ENCODE measurements at regions not wholly inside any gene's neighbourhood (a gene's known extent, or its start where the extent isn't known, plus 50 kb on each side); places are given as distances from the start of the nearest gene placed in this dataset.

DNA sequence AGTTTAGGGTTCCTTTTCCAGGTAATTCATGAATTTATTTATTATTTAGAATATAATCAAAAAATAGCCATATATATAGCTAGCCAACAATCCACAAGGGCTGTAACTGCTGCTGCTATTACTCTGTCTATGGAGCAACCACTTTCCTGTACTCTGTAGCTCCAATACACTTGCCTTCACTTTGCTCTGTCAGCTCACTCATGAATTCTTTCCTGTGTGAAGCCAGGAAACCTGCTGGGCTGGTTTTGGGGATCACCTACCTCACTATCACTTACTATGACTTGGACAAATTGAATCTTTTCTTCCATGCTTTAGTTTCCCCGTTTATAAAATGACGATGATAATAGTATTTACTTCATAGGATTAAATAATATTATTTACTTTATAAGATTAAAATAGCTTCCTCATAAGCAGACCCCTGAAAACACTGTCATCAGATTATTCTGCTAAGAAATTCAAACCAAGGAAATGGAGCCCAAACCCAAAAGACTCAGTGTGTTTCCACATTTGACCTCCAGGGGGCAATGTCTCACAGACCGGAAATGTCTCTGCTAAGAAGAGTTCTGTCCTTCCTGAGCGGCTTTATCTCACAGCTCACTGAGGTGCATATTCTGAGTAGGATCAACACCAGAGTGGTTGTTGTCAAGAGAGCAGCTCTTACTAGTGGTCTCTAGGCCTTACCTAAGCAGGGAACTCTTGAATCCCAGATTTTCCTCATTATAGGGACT lies 457.1 kb downstream of the DAD1 start:
- peak; percentile 6 for DNase-seq (ENCODE audit: low read depth)
- H3K4me3 ChIP-seq (ENCODE audit: control insufficient read depth, low read depth, low read length), result no peak overlapping the region
- TF ChIP-seq CTCF (conservative IDR thresholded peaks at IDR 0.05; ENCODE audit: control insufficient read depth, insufficient read depth, low read depth, low read length), result peak; percentile 60

GRCh38 chr14:22124073-22124613 lies 450.5 kb upstream of the OR4E1 start:
- H3K4me3 ChIP-seq (ENCODE audit: control insufficient read depth, low read depth, low read length), result no peak overlapping the region
- no peak for TF ChIP-seq CTCF (conservative IDR thresholded peaks at IDR 0.05; ENCODE audit: control insufficient read depth, insufficient read depth, low read depth, low read length)
- DNase-seq (ENCODE audit: low read depth), result no peak

GRCh38 chr14:22122829-22123560 lies 449.4 kb upstream of the OR4E1 start:
- TF ChIP-seq CTCF (conservative IDR thresholded peaks at IDR 0.05; ENCODE audit: control insufficient read depth, insufficient read depth, low read depth, low read length), result no peak
- H3K4me3 ChIP-seq (ENCODE audit: control insufficient read depth, low read depth, low read length), result no peak overlapping the region
- DNase-seq (ENCODE audit: low read depth), result no peak

- DNase-seq (ENCODE audit: low read depth), result no peak
- TF ChIP-seq CTCF (conservative IDR thresholded peaks at IDR 0.05; ENCODE audit: control insufficient read depth, insufficient read depth, low read depth, low read length), result no peak
- H3K4me3 ChIP-seq (ENCODE audit: control insufficient read depth, low read depth, low read length), result no peak overlapping the region
These were observed 448.7 kb upstream of the OR4E1 start for GRCh38 chr14:22122227-22122818.

DNA sequence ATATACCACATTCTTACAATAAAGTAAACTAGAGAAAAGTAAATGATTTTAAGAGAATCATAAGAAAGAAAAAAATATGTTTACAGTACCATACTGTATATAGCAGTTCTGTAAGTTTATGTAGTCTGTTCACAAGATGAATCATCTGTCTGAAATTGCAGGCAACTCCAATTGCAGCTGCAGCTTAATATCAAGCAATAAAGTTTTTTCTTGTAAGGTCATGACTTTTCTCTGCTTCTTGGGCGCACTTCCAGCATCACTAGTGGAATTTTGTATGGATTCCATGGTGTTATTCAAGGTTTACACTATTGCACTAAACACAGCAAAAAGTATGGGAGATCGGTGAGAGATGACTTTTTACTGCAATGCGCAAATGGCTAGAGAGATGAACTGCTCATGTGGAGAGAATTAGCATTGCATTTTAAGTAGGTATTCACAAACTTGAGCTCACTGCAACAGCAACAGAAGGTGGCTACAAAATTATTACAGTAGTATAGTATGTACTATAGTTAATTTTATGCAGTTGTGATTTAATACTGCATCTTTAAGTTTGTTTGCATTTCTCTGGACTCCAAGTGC lies 445.4 kb upstream of the OR4E1 start:
- no peak overlapping the region for H3K4me3 ChIP-seq (ENCODE audit: control insufficient read depth, low read depth, low read length)
- no peak for DNase-seq (ENCODE audit: low read depth)
- TF ChIP-seq CTCF (conservative IDR thresholded peaks at IDR 0.05; ENCODE audit: control insufficient read depth, insufficient read depth, low read depth, low read length), result no peak

- H3K4me3 ChIP-seq (ENCODE audit: control insufficient read depth, low read depth, low read length), result no peak overlapping the region
- no peak for TF ChIP-seq CTCF (conservative IDR thresholded peaks at IDR 0.05; ENCODE audit: control insufficient read depth, insufficient read depth, low read depth, low read length)
- DNase-seq (ENCODE audit: low read depth), result no peak
These were observed 439.8 kb upstream of the OR4E1 start for GRCh38 chr14:22113401-22113800.
